ENCODE measurements at regions not wholly inside any gene's neighbourhood (a gene's known extent, or its start where the extent isn't known, plus 50 kb on each side); places are given as distances from the start of the nearest gene placed in this dataset.
"Not testable (repeated sequence)": the region's sequence is repeated elsewhere in the genome, so short reads cannot be mapped to it uniquely, and the experiment has no call there.

- WGBS (ENCODE audit: insufficient coverage, low coverage, low lambda C conversion rate, missing lambda C conversion rate): 42% methylated on average over 2 of the region's 2 CpGs
- H3K9me3 ChIP-seq: no peaks in the 10 kb centered on the region
- H3K4me1 ChIP-seq: no peaks in the 10 kb centered on the region
- H3K27ac ChIP-seq: no peak overlapping the region
- ATAC-seq (no peak), DNase-seq (no peak)
- H3K27me3 ChIP-seq: no peaks in the 10 kb centered on the region
- H3K4me3 ChIP-seq: no peak overlapping the region
- intact Hi-C loops (cut with DNase I): no loop called here
- H3K36me3 ChIP-seq: no peaks in the 10 kb centered on the region
- TF ChIP-seq POLR2A (IDR thresholded peaks at IDR 0.05): no peak
- TF ChIP-seq CTCF (IDR thresholded peaks at IDR 0.05): no peak
Observed at GRCh38 chr7:145797507-145797906, 319.1 kb upstream of the CNTNAP2 start.

- no peak overlapping the region for H3K27ac ChIP-seq
- H3K9me3 ChIP-seq: no peaks in the 10 kb centered on the region
- no peak overlapping the region for H3K4me3 ChIP-seq
- no peaks in the 10 kb centered on the region for H3K27me3 ChIP-seq
- ATAC-seq (no peak), DNase-seq (no peak)
- TF ChIP-seq POLR2A (IDR thresholded peaks at IDR 0.05) (no peak), CTCF (IDR thresholded peaks at IDR 0.05) (no peak)
- H3K36me3 ChIP-seq: no peaks in the 10 kb centered on the region
- intact Hi-C loops (cut with DNase I): no loop called here
- no peaks in the 10 kb centered on the region for H3K4me1 ChIP-seq
Observed at GRCh38 chr7:145795132-145795531, 321.5 kb upstream of the CNTNAP2 start.

- Histone ChIP-seq H3K4me1 (no peaks in the 10 kb centered on the region), H3K4me3 (no peak overlapping the region), H3K9me3 (no peaks in the 10 kb centered on the region), H3K36me3 (no peaks in the 10 kb centered on the region), H3K27me3 (no peaks in the 10 kb centered on the region), H3K27ac (no peak overlapping the region)
- WGBS (ENCODE audit: insufficient coverage, low coverage, low lambda C conversion rate, missing lambda C conversion rate): 77% methylated on average over 19 of the region's 20 CpGs
- no peak for DNase-seq
- intact Hi-C loops (cut with DNase I): no loop called here
- TF ChIP-seq CTCF (IDR thresholded peaks at IDR 0.05): no peak
- no peak for TF ChIP-seq POLR2A (IDR thresholded peaks at IDR 0.05)
- no peak for ATAC-seq
Observed at GRCh38 chr7:145784809-145785780, 331.5 kb upstream of the CNTNAP2 start.

GRCh38 chr7:145781388-145781787 lies 335.2 kb upstream of the CNTNAP2 start:
- DNase-seq; H3K36me3 ChIP-seq; H3K9me3 ChIP-seq; H3K4me1 ChIP-seq; intact Hi-C loops (cut with DNase I); H3K27ac ChIP-seq; H3K27me3 ChIP-seq; H3K4me3 ChIP-seq; ATAC-seq: not testable (repeated sequence)
- WGBS (ENCODE audit: insufficient coverage, low coverage, low lambda C conversion rate, missing lambda C conversion rate): 42% methylated on average over 2 of the region's 2 CpGs

- ATAC-seq (no peak), DNase-seq (no peak)
- no peak for TF ChIP-seq CTCF (IDR thresholded peaks at IDR 0.05)
- no peak for TF ChIP-seq POLR2A (IDR thresholded peaks at IDR 0.05)
- Histone ChIP-seq H3K36me3 (no peaks in the 10 kb centered on the region), H3K4me3 (no peak overlapping the region), H3K9me3 (no peaks in the 10 kb centered on the region), H3K4me1 (no peaks in the 10 kb centered on the region), H3K27me3 (no peaks in the 10 kb centered on the region), H3K27ac (no peak overlapping the region)
- 55% methylated on average over 2 of the region's 2 CpGs for WGBS (ENCODE audit: insufficient coverage, low coverage, low lambda C conversion rate, missing lambda C conversion rate)
- intact Hi-C loops (cut with DNase I): no loop called here
Observed at GRCh38 chr7:145779140-145779539, 337.5 kb upstream of the CNTNAP2 start.

Data from right lobe of liver (tissue), 6 donors.